Adrenal gland (tissue), 5 donors: ENCODE measurements at regions not wholly inside any gene's neighbourhood (a gene's known extent, or its start where the extent isn't known, plus 50 kb on each side); places are given as distances from the start of the nearest gene placed in this dataset.

ENCODE experiments used
- POLR2A ChIP-seq, 2 donors: fragments of 450-650 bp; IDR thresholded peaks; one replicate each; pipeline ENCODE4 v1.6.1; 2017; ENCODE audit warnings: antibody characterized with exemption in 2 of 2, mild to moderate bottlenecking in 2 of 2, moderate library complexity in 1 of 2
- TF ChIP-seq, protein P1 (sequence below), 6 experiments: fragments of 450-650 bp in 4 of 6; fragments of 200-600 bp in 2 of 6; sonication (generic) in 1 of 6; IDR thresholded peaks; 1 replicate in 5 of 6; 2 replicates in 1 of 6; pipeline versions ENCODE4 v1.5.1 to v1.8.0; 2016 to 2021; ENCODE audit warnings: antibody characterized with exemption in 6 of 6, mild to moderate bottlenecking in 2 of 6, moderate library complexity in 1 of 6
- donor health status: DM: no; HTN: no; CAD: no.

GRCh38 chrX:92260102-92260501 lies 480.9 kb downstream of the PCDH11X start:
- TF ChIP-seq, protein P1, sequence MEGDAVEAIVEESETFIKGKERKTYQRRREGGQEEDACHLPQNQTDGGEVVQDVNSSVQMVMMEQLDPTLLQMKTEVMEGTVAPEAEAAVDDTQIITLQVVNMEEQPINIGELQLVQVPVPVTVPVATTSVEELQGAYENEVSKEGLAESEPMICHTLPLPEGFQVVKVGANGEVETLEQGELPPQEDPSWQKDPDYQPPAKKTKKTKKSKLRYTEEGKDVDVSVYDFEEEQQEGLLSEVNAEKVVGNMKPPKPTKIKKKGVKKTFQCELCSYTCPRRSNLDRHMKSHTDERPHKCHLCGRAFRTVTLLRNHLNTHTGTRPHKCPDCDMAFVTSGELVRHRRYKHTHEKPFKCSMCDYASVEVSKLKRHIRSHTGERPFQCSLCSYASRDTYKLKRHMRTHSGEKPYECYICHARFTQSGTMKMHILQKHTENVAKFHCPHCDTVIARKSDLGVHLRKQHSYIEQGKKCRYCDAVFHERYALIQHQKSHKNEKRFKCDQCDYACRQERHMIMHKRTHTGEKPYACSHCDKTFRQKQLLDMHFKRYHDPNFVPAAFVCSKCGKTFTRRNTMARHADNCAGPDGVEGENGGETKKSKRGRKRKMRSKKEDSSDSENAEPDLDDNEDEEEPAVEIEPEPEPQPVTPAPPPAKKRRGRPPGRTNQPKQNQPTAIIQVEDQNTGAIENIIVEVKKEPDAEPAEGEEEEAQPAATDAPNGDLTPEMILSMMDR (IDR thresholded peaks at IDR 0.05) = no peak
- TF ChIP-seq POLR2A (IDR thresholded peaks at IDR 0.05) = no peak
